GM19397 (cell line): ENCODE measurements at regions not wholly inside any gene's neighbourhood (a gene's known extent, or its start where the extent isn't known, plus 50 kb on each side); places are given as distances from the start of the nearest gene placed in this dataset.

Experiments
- ATAC-seq: cut with Tn5 transposase; IDR thresholded peaks from one replicate; pipeline ENCODE4 v1.9.1; 2021; ENCODE audit warnings: mild to moderate bottlenecking, moderate library complexity; ENCODE audit not compliant: unreplicated experiment

- no peak for ATAC-seq
Observed at GRCh38 chr10:6339891-6340290, 137.2 kb downstream of the PFKFB3 start.

GRCh38 chr10:6342096-6342685, 139.5 kb downstream of the PFKFB3 start:
- no peak for ATAC-seq

GRCh38 chr10:6343305-6344010, 140.7 kb downstream of the PFKFB3 start:
- no peak for ATAC-seq

GRCh38 chr10:6345404-6345803, 142.7 kb downstream of the PFKFB3 start:
- ATAC-seq, result no peak

- ATAC-seq, result no peak
Observed at GRCh38 chr10:6346631-6347030, 143.9 kb downstream of the PFKFB3 start.

GRCh38 chr10:6347391-6347951, 144.7 kb downstream of the PFKFB3 start:
- peak; percentile 24 for ATAC-seq

- peak; percentile 94 for ATAC-seq
Observed at GRCh38 chr10:6348096-6348874, 145.6 kb downstream of the PFKFB3 start.

GRCh38 chr10:6349846-6350535, 147.3 kb downstream of the PFKFB3 start:
- ATAC-seq, result no peak

GRCh38 chr10:6350609-6351008, 147.9 kb downstream of the PFKFB3 start:
- ATAC-seq, result no peak

- ATAC-seq, result no peak
Observed at GRCh38 chr10:6351495-6351894, 148.8 kb downstream of the PFKFB3 start.

GRCh38 chr10:6353526-6353925, 150.8 kb downstream of the PFKFB3 start:
- ATAC-seq, result no peak

GRCh38 chr10:6354168-6354772, 151.5 kb downstream of the PFKFB3 start:
- no peak for ATAC-seq

- ATAC-seq, result no peak
Observed at GRCh38 chr10:6356280-6356793, 153.6 kb downstream of the PFKFB3 start.

- no peak for ATAC-seq
Observed at GRCh38 chr10:6361869-6362268, 159.1 kb downstream of the PFKFB3 start.

GRCh38 chr10:6362879-6363278, 160.1 kb downstream of the PFKFB3 start:
- ATAC-seq, result no peak

GRCh38 chr10:6363511-6363910, 160.8 kb downstream of the PFKFB3 start:
- ATAC-seq, result no peak

GRCh38 chr10:6364283-6364682, 161.6 kb downstream of the PFKFB3 start:
- no peak for ATAC-seq

GRCh38 chr10:6364893-6365292, 162.2 kb downstream of the PFKFB3 start:
- ATAC-seq, result no peak

- ATAC-seq, result no peak
Observed at GRCh38 chr10:6365384-6365783, 162.7 kb downstream of the PFKFB3 start.
